NCI-H2196 treated with DMSO at 0.1 percent for 48 hours (cell line): ENCODE measurements at regions not wholly inside any gene's neighbourhood (a gene's known extent, or its start where the extent isn't known, plus 50 kb on each side); places are given as distances from the start of the nearest gene placed in this dataset.
"Not testable (repeated sequence)": the region's sequence is repeated elsewhere in the genome, so short reads cannot be mapped to it uniquely, and the experiment has no call there.

ENCODE experiments used
- DNase-seq: peaks from one replicate; lab custom pipeline; 2025; ENCODE audit not compliant: unreplicated experiment; lab: John Stamatoyannopoulos, UW

GRCh38 chr2:145755019-145755837 lies 1235.3 kb upstream of the ZEB2 start:
- no peak for DNase-seq

- DNase-seq = no peak
Observed at GRCh38 chr2:145753966-145754365, 1234.0 kb upstream of the ZEB2 start.

GRCh38 chr2:145753041-145753608 lies 1233.2 kb upstream of the ZEB2 start:
- DNase-seq = no peak

GRCh38 chr2:145752091-145752806 lies 1232.3 kb upstream of the ZEB2 start:
- no peak for DNase-seq

GRCh38 chr2:145751629-145752028 lies 1231.7 kb upstream of the ZEB2 start:
- DNase-seq = no peak

GRCh38 chr2:145751155-145751554 lies 1231.2 kb upstream of the ZEB2 start:
- no peak for DNase-seq

GRCh38 chr2:145750612-145751011 lies 1230.7 kb upstream of the ZEB2 start:
- DNase-seq = no peak

GRCh38 chr2:145750144-145750543 lies 1230.2 kb upstream of the ZEB2 start:
- no peak for DNase-seq

GRCh38 chr2:145749556-145749955 lies 1229.6 kb upstream of the ZEB2 start:
- no peak for DNase-seq

GRCh38 chr2:145748927-145749326 lies 1229.0 kb upstream of the ZEB2 start:
- DNase-seq = no peak

GRCh38 chr2:145747715-145748114 lies 1227.8 kb upstream of the ZEB2 start:
- DNase-seq = no peak

- not testable (repeated sequence) for DNase-seq
Observed at GRCh38 chr2:145745387-145745721, 1225.4 kb upstream of the ZEB2 start.

- DNase-seq = no peak
Observed at GRCh38 chr2:145744541-145745386, 1224.8 kb upstream of the ZEB2 start.

GRCh38 chr2:145743011-145743410 lies 1223.1 kb upstream of the ZEB2 start:
- DNase-seq = no peak

- no peak for DNase-seq
Observed at GRCh38 chr2:145741636-145742035, 1221.7 kb upstream of the ZEB2 start.

GRCh38 chr2:145741181-145741580 lies 1221.3 kb upstream of the ZEB2 start:
- DNase-seq = no peak

GRCh38 chr2:145740302-145740701 lies 1220.4 kb upstream of the ZEB2 start:
- no peak for DNase-seq

GRCh38 chr2:145739681-145740080 lies 1219.8 kb upstream of the ZEB2 start:
- DNase-seq = no peak

- DNase-seq = no peak
Observed at GRCh38 chr2:145736871-145737270, 1217.0 kb upstream of the ZEB2 start.

GRCh38 chr2:145731467-145731866 lies 1211.5 kb upstream of the ZEB2 start:
- no peak for DNase-seq
